ENCODE measurements at regions not wholly inside any gene's neighbourhood (a gene's known extent, or its start where the extent isn't known, plus 50 kb on each side); places are given as distances from the start of the nearest gene placed in this dataset.

DNA sequence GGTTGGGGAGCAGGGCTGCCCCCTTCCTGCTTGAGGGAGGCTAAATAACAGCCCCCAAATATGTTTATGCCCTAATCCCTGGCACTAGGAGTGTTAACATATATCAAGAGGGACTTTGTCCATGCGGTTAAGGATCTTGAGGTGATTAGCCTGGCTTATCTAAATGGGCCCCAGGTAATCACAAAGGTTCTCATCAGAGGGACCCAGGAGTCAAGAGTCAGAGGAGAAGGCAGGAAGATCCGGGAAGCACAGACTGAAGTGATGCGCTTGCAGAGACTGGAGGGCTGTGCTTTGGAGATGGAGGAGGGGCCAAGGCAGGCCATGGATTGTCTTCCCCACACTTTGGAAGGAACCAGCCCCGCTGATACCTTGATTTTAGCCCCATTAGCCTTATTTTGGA is 86.4 kb downstream of the IER5 start:
- peaks cover 7% of the 10 kb centered on the region for H3K9me3 ChIP-seq (ENCODE audit: control insufficient read depth, insufficient read depth, low read length)
- no peak overlapping the region for H2AFZ ChIP-seq (replicated peaks; ENCODE audit: low read length, poor library complexity)
- no peaks in the 10 kb centered on the region for H3K36me3 ChIP-seq (ENCODE audit: control insufficient read depth, insufficient read depth, low read length)
- no peak overlapping the region for H4K5ac ChIP-seq (ENCODE audit: low read depth, low read length)
- H4K91ac ChIP-seq (ENCODE audit: insufficient read depth, low read depth, low read length): no peak overlapping the region
- H3K27ac ChIP-seq (ENCODE audit: insufficient read depth, low read length): no peak overlapping the region
- H3K4me3 ChIP-seq (ENCODE audit: insufficient read depth, low read depth, low read length): no peak overlapping the region
- no peak overlapping the region for H2BK120ac ChIP-seq (ENCODE audit: low read depth, low read length)
- no peak overlapping the region for H2AK5ac ChIP-seq (ENCODE audit: low read depth, low read length)
- no peaks in the 10 kb centered on the region; the same call in 1 of the 2 replicates for H3K9me1 ChIP-seq (ENCODE audit: insufficient read depth, low read length)
- no peak overlapping the region for H2BK15ac ChIP-seq (ENCODE audit: low read depth, low read length)
- ATAC-seq (ENCODE audit: low read depth) (no peak), DNase-seq (no peak)
- 42% methylated on average over 2 of the region's 4 CpGs; no CpG with 5 or more reads in 1 of the 2 experiments for WGBS, 2 experiments (ENCODE audit: extremely low coverage in 2 of 2, insufficient read length in 1 of 2)
- H3K23ac ChIP-seq (ENCODE audit: low read depth, low read length): no peak overlapping the region
- H3K27me3 ChIP-seq (ENCODE audit: control insufficient read depth, insufficient read depth, low read length): peaks cover 8% of the 10 kb centered on the region; the same call in 1 of the 2 replicates
- no peak overlapping the region for H3K14ac ChIP-seq (replicated peaks; ENCODE audit: low read depth, low read length)
- no peak overlapping the region for H3K18ac ChIP-seq (ENCODE audit: low read depth, low read length)
- H2BK20ac ChIP-seq (ENCODE audit: low read depth, low read length): no peak overlapping the region
- dilution Hi-C loops (cut with HindIII; ENCODE audit: low sequenced_read_pairs, unreplicated experiment): no loop called here
- ChIA-PET POLR2A (ENCODE audit: unreplicated experiment) (no interaction called here), CTCF (no interaction called here)
- no peaks in the 10 kb centered on the region for H3K4me1 ChIP-seq (ENCODE audit: control insufficient read depth, insufficient read depth, low read length)
- H3K56ac ChIP-seq (ENCODE audit: extremely low read depth, insufficient read depth, low read length): no peak overlapping the region
- H4K8ac ChIP-seq (ENCODE audit: low read depth in 2 of 2, low read length in 2 of 2): no peak overlapping the region
- H3K4me2 ChIP-seq (ENCODE audit: low read depth, low read length): no peak overlapping the region
- H3K9ac ChIP-seq (ENCODE audit: low read depth, low read length): no peak overlapping the region
- BruUV-seq (replicated peaks): no TSS peak
- intact Hi-C loops (cut with micrococcal nuclease): no loop called here
- H2AK9ac ChIP-seq (replicated peaks; ENCODE audit: low read depth, low read length, poor library complexity): no peak overlapping the region
- no peak for TF ChIP-seq RCOR1 (IDR thresholded peaks at IDR 0.05; ENCODE audit: insufficient replicate concordance, low read length)
- TF ChIP-seq, protein P1, sequence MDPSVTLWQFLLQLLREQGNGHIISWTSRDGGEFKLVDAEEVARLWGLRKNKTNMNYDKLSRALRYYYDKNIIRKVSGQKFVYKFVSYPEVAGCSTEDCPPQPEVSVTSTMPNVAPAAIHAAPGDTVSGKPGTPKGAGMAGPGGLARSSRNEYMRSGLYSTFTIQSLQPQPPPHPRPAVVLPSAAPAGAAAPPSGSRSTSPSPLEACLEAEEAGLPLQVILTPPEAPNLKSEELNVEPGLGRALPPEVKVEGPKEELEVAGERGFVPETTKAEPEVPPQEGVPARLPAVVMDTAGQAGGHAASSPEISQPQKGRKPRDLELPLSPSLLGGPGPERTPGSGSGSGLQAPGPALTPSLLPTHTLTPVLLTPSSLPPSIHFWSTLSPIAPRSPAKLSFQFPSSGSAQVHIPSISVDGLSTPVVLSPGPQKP (IDR thresholded peaks at IDR 0.05; ENCODE audit: borderline replicate concordance, low read depth, low read length): no peak
- TF ChIP-seq BHLHE40 (IDR thresholded peaks at IDR 0.05; ENCODE audit: low read depth, low read length): no peak
- no peak for TF ChIP-seq MAFK (IDR thresholded peaks at IDR 0.05; ENCODE audit: low read depth, low read length)
- TF ChIP-seq, protein P2, sequence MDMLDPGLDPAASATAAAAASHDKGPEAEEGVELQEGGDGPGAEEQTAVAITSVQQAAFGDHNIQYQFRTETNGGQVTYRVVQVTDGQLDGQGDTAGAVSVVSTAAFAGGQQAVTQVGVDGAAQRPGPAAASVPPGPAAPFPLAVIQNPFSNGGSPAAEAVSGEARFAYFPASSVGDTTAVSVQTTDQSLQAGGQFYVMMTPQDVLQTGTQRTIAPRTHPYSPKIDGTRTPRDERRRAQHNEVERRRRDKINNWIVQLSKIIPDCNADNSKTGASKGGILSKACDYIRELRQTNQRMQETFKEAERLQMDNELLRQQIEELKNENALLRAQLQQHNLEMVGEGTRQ (IDR thresholded peaks at IDR 0.05; ENCODE audit: low read depth, low read length): no peak
- TF ChIP-seq CHD1 (IDR thresholded peaks at IDR 0.05; ENCODE audit: low read depth, low read length): no peak
- no peak for TF ChIP-seq POLR2A (IDR thresholded peaks at IDR 0.05; ENCODE audit: low read depth, low read length)
- TF ChIP-seq MAZ (IDR thresholded peaks at IDR 0.05; ENCODE audit: borderline replicate concordance, low read depth, low read length): no peak
- TF ChIP-seq RFX5 (IDR thresholded peaks at IDR 0.05; ENCODE audit: low read depth, low read length): no peak
- no peak for TF ChIP-seq RAD21 (IDR thresholded peaks at IDR 0.05; ENCODE audit: low read length)
- no peak for TF ChIP-seq FOS (IDR thresholded peaks at IDR 0.05; ENCODE audit: low read depth, low read length)
- TF ChIP-seq, protein P3, sequence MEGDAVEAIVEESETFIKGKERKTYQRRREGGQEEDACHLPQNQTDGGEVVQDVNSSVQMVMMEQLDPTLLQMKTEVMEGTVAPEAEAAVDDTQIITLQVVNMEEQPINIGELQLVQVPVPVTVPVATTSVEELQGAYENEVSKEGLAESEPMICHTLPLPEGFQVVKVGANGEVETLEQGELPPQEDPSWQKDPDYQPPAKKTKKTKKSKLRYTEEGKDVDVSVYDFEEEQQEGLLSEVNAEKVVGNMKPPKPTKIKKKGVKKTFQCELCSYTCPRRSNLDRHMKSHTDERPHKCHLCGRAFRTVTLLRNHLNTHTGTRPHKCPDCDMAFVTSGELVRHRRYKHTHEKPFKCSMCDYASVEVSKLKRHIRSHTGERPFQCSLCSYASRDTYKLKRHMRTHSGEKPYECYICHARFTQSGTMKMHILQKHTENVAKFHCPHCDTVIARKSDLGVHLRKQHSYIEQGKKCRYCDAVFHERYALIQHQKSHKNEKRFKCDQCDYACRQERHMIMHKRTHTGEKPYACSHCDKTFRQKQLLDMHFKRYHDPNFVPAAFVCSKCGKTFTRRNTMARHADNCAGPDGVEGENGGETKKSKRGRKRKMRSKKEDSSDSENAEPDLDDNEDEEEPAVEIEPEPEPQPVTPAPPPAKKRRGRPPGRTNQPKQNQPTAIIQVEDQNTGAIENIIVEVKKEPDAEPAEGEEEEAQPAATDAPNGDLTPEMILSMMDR (conservative IDR thresholded peaks at IDR 0.05; ENCODE audit: low read depth, low read length): no peak
- no peak for TF ChIP-seq NFE2L2 (IDR thresholded peaks at IDR 0.05; ENCODE audit: low read depth, low read length)
- TF ChIP-seq CEBPB (IDR thresholded peaks at IDR 0.05; ENCODE audit: low read depth, low read length): no peak
- TF ChIP-seq MXI1 (IDR thresholded peaks at IDR 0.05; ENCODE audit: borderline replicate concordance, low read depth, low read length): no peak
- H3K79me1 ChIP-seq (ENCODE audit: low read depth in 1 of 2, low read length in 2 of 2): no peaks in the 10 kb centered on the region
- H3K4ac ChIP-seq (ENCODE audit: low read depth, low read length): no peak overlapping the region
- in situ Hi-C loops (cut with MboI; ENCODE audit: low sequenced_read_pairs): loop anchor here (25.0 kb wide), 1 partner anchor 913 kb away; no protein-coding TSS in a partner anchor
- no peak overlapping the region for H2BK5ac ChIP-seq (ENCODE audit: low read depth, low read length, poor library complexity, severe bottlenecking)
- H4K20me1 ChIP-seq (ENCODE audit: insufficient read depth, low read length): no peaks in the 10 kb centered on the region

Data from IMR-90 (cell line).